GM12878 (cell line): ENCODE measurements at regions not wholly inside any gene's neighbourhood (a gene's known extent, or its start where the extent isn't known, plus 50 kb on each side); places are given as distances from the start of the nearest gene placed in this dataset.

Source experiments
- ATAC-seq: fragments of 200-7000 bp; cut with Tn5 transposase; 3 replicates; pipeline ENCODE4 v1.9.1; 2020; ENCODE audit warnings: mild to moderate bottlenecking, moderate library complexity
- BruUV-seq: library from RNA; stranded (reverse); fragments of 400-500 nt; replicated peaks from 2 replicates; lab custom pipeline; 2021; lab: Mats Ljungman, UMichigan
- CTCF ChIA-PET: fragments of 300-600 bp; sonication (Branson Sonifier 250); formaldehyde crosslinking; extraction: SDS; loops from one replicate; lab custom pipeline; 2021; ENCODE audit warnings: inconsistent platforms; lab: Yijun Ruan, JAX
- POLR2A ChIA-PET: fragments of 350-600 bp; formaldehyde crosslinking; extraction: SDS; loops from one replicate; lab custom pipeline; 2021; ENCODE audit warnings: inconsistent platforms; lab: Charles Lee
- RAD21 ChIA-PET: fragments of 300-600 bp; sonication (Branson Sonifier 250); formaldehyde crosslinking; loops from one replicate; lab custom pipeline; 2023; ENCODE audit warnings: antibody characterized with exemption; ENCODE audit not compliant: unreplicated experiment; lab: Charles Lee
- SMC1A ChIA-PET: fragments of 300-600 bp; sonication (Branson Sonifier 250); formaldehyde crosslinking; loops from one replicate; lab custom pipeline; 2023; ENCODE audit not compliant: unreplicated experiment, uncharacterized antibody; lab: Charles Lee
- DNase-seq: peaks from one replicate; pipeline ENCODE4 v3.0.0-alpha.2; 2011; ENCODE audit warnings: low read depth, low spot score
- FAIRE-seq: peaks from 3 replicates; lab custom pipeline; 2011; peaks lifted over from hg19 to GRCh38; lab: Jason Lieb, UNC
- H2AFZ ChIP-seq: 2 replicates; pipeline ENCODE4 v1.6.0; 2011; ENCODE audit warnings: low read depth, low read length, control low read depth; ENCODE audit not compliant: control insufficient read depth
- H3K27ac ChIP-seq: 2 replicates; pipeline ENCODE4 v1.5.1; 2011; ENCODE audit warnings: control low read depth; ENCODE audit not compliant: control insufficient read depth, insufficient read depth
- H3K27me3 ChIP-seq, 2 experiments: replicated peaks in 1 of 2; 2 replicates each; pipeline versions ENCODE4 v1.6.0 to v1.6.1; 2011; ENCODE audit warnings: low read length in 1 of 2; ENCODE audit not compliant: control insufficient read depth in 2 of 2, insufficient read depth in 2 of 2
- H3K36me3 ChIP-seq, 2 experiments: 2 replicates each; pipeline ENCODE4 v1.5.1; 2011; ENCODE audit warnings: low read length in 1 of 2; ENCODE audit not compliant: control insufficient read depth in 2 of 2, insufficient read depth in 2 of 2
- H3K4me1 ChIP-seq: 2 replicates; pipeline ENCODE4 v1.6.1; 2011; ENCODE audit warnings: mild to moderate bottlenecking, low read length, moderate library complexity, mixed read lengths; ENCODE audit not compliant: control insufficient read depth, insufficient read depth
- H3K4me2 ChIP-seq: 2 replicates; pipeline ENCODE4 v1.6.0; 2011; ENCODE audit warnings: control low read depth; ENCODE audit not compliant: control insufficient read depth, insufficient read depth
- H3K4me3 ChIP-seq: fragments of 200-600 bp; sonication (generic); 2 replicates; pipeline ENCODE4 v1.5.1; 2016
- H3K79me2 ChIP-seq: 2 replicates; pipeline ENCODE4 v1.6.0; 2011; ENCODE audit warnings: low read length; ENCODE audit not compliant: control insufficient read depth, insufficient read depth
- H3K9ac ChIP-seq: 2 replicates; pipeline ENCODE4 v1.8.0; 2011; ENCODE audit warnings: low read length, control low read depth, mixed read lengths; ENCODE audit not compliant: control insufficient read depth, insufficient read depth
- H3K9me3 ChIP-seq: replicated peaks from 3 replicates; pipeline ENCODE4 v1.5.1; 2011; ENCODE audit warnings: mild to moderate bottlenecking, low read length; ENCODE audit not compliant: control insufficient read depth, insufficient read depth
- H4K20me1 ChIP-seq: 2 replicates; pipeline ENCODE4 v1.6.0; 2011; ENCODE audit not compliant: control insufficient read depth, insufficient read depth
- BHLHE40 ChIP-seq, 2 experiments: fragments of 450-650 bp in 1 of 2; IDR thresholded peaks; 2 replicates each; pipeline ENCODE4 v1.6.1; 2011 to 2017; ENCODE audit warnings: low read depth in 2 of 2, borderline replicate concordance in 1 of 2, improper control_type of control experiment in 1 of 2, low read length in 1 of 2, mild to moderate bottlenecking in 1 of 2
- BMI1 ChIP-seq: fragments of 450-650 bp; IDR thresholded peaks from 2 replicates; pipeline ENCODE4 v1.6.1; 2016; ENCODE audit warnings: mild to moderate bottlenecking, moderate library complexity, borderline replicate concordance
- GATAD2B ChIP-seq: fragments of 450-650 bp; conservative IDR thresholded peaks from 2 replicates; pipeline ENCODE4 v1.6.1; 2017; ENCODE audit warnings: low read depth, mild to moderate bottlenecking, moderate library complexity
- JUNB ChIP-seq: IDR thresholded peaks from 2 replicates; pipeline ENCODE4 v1.6.1; 2016; ENCODE audit warnings: antibody characterized with exemption, mild to moderate bottlenecking
- NFIC ChIP-seq: IDR thresholded peaks from 2 replicates; pipeline ENCODE4 v1.6.1; 2012; ENCODE audit warnings: low read depth, mild to moderate bottlenecking, inconsistent platforms, low read length, moderate library complexity
- NFXL1 ChIP-seq: fragments of 450-650 bp; IDR thresholded peaks from 2 replicates; pipeline ENCODE4 v1.6.1; 2017; ENCODE audit warnings: antibody characterized with exemption, mild to moderate bottlenecking, borderline replicate concordance
- NR2C2 ChIP-seq: IDR thresholded peaks from 2 replicates; pipeline ENCODE4 v1.6.1; 2011; ENCODE audit warnings: borderline replicate concordance, low read depth; ENCODE audit not compliant: control insufficient read depth, insufficient read length
- SMARCA5 ChIP-seq: fragments of 450-650 bp; IDR thresholded peaks from 2 replicates; pipeline ENCODE4 v1.6.1; 2017; ENCODE audit warnings: mild to moderate bottlenecking
- TBL1XR1 ChIP-seq: IDR thresholded peaks from 2 replicates; pipeline ENCODE4 v1.6.1; 2012; ENCODE audit warnings: low read depth, low read length, improper control_type of control experiment
- WGBS: methylation state at CpG from one replicate; pipeline ENCODE4 v1.1.6; 2016; ENCODE audit warnings: low lambda C conversion rate; ENCODE audit not compliant: insufficient replicate concordance, insufficient coverage; ENCODE audit errors: missing lambda C conversion rate; 5-methylcytosine and 5-hydroxymethylcytosine counted together
- in situ Hi-C: fragments of 300-500 bp; cut with MboI; formaldehyde crosslinking; loops from 9 replicates; pipeline ENCODE4 v1.14.3; 2018; ENCODE audit warnings: mixed read lengths
- intact Hi-C: fragments of 100-400 bp; cut with micrococcal nuclease; formaldehyde crosslinking; loops from one replicate; pipeline ENCODE4 v1.14.2; 2022; ENCODE audit not compliant: unreplicated experiment
- TF ChIP-seq, protein P1 (sequence below): fragments of 450-650 bp; IDR thresholded peaks from 2 replicates; pipeline ENCODE4 v1.6.1; 2017; ENCODE audit warnings: borderline replicate concordance
- TF ChIP-seq, protein P2 (sequence below): IDR thresholded peaks from 2 replicates; pipeline ENCODE4 v1.6.1; 2011; ENCODE audit warnings: borderline replicate concordance, low read depth, mild to moderate bottlenecking, moderate library complexity, low read length; ENCODE audit not compliant: insufficient read depth, poor library complexity, severe bottlenecking
- TF ChIP-seq, protein P3 (sequence below): fragments of 450-650 bp; IDR thresholded peaks from 2 replicates; pipeline ENCODE4 v1.6.1; 2014; ENCODE audit warnings: mild to moderate bottlenecking
- TF ChIP-seq, protein P4 (sequence below): fragments of 150-350 bp; IDR thresholded peaks from 2 replicates; pipeline ENCODE4 v1.6.1; 2014; ENCODE audit warnings: mild to moderate bottlenecking, low read depth, low read length
- TF ChIP-seq, protein P5 (sequence below): fragments of 450-650 bp; IDR thresholded peaks from 2 replicates; pipeline ENCODE4 v1.6.1; 2016; ENCODE audit warnings: mild to moderate bottlenecking, moderate library complexity, borderline replicate concordance

DNA sequence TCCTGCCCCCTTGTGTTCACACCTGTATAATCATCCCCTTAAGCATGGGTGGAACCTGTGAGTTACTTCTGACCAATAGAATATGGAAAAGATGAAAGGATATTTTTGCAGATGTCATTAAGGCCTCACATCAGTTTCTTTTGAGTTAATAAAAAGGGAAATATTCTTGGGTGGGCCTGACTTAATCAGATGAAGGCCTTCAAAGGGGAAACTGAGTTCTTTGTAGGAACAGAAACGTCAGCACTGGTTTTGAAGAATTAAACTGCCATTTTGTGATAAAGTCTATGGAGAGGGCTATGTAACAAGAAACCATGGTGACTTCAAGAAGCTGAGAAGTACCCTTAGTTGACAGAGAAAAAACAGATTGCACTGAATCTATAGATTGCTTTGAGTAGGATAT is 168.7 kb upstream of the CNTNAP4 start:
- Histone ChIP-seq H2AFZ (no peak overlapping the region), H3K79me2 (no peaks in the 10 kb centered on the region), H3K36me3 (no peaks in the 10 kb centered on the region), H3K27ac (no peak overlapping the region), H3K4me2 (no peak overlapping the region), H3K4me3 (no peak overlapping the region), H3K27me3 (no peaks in the 10 kb centered on the region), H3K4me1 (no peaks in the 10 kb centered on the region), H3K9ac (no peak overlapping the region), H3K9me3 (no peaks in the 10 kb centered on the region), H4K20me1 (no peaks in the 10 kb centered on the region)
- ChIA-PET SMC1A (no interaction called here), POLR2A (no interaction called here), CTCF (no interaction called here), RAD21 (no interaction called here)
- BruUV-seq: no TSS peak
- DNase-seq (no peak), ATAC-seq (no peak), FAIRE-seq (no peak)
- intact Hi-C loops: no loop called here
- 0% methylated on average over 1 of the region's 1 CpG for WGBS
- in situ Hi-C loops: no loop called here
- TF ChIP-seq, protein P1, sequence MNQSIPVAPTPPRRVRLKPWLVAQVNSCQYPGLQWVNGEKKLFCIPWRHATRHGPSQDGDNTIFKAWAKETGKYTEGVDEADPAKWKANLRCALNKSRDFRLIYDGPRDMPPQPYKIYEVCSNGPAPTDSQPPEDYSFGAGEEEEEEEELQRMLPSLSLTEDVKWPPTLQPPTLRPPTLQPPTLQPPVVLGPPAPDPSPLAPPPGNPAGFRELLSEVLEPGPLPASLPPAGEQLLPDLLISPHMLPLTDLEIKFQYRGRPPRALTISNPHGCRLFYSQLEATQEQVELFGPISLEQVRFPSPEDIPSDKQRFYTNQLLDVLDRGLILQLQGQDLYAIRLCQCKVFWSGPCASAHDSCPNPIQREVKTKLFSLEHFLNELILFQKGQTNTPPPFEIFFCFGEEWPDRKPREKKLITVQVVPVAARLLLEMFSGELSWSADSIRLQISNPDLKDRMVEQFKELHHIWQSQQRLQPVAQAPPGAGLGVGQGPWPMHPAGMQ: no peak
- TF ChIP-seq SMARCA5 (no peak), NFIC (no peak), JUNB (no peak), BMI1 (no peak), GATAD2B (no peak), BHLHE40 (IDR thresholded peaks at IDR 0.05; ENCODE audit: borderline replicate concordance in 1 of 2, low read depth in 2 of 2, low read length in 1 of 2) (no peak), NFXL1 (no peak), NR2C2 (no peak), TBL1XR1 (no peak)
- TF ChIP-seq, protein P2, sequence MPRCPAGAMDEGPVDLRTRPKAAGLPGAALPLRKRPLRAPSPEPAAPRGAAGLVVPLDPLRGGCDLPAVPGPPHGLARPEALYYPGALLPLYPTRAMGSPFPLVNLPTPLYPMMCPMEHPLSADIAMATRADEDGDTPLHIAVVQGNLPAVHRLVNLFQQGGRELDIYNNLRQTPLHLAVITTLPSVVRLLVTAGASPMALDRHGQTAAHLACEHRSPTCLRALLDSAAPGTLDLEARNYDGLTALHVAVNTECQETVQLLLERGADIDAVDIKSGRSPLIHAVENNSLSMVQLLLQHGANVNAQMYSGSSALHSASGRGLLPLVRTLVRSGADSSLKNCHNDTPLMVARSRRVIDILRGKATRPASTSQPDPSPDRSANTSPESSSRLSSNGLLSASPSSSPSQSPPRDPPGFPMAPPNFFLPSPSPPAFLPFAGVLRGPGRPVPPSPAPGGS: no peak
- TF ChIP-seq, protein P3, sequence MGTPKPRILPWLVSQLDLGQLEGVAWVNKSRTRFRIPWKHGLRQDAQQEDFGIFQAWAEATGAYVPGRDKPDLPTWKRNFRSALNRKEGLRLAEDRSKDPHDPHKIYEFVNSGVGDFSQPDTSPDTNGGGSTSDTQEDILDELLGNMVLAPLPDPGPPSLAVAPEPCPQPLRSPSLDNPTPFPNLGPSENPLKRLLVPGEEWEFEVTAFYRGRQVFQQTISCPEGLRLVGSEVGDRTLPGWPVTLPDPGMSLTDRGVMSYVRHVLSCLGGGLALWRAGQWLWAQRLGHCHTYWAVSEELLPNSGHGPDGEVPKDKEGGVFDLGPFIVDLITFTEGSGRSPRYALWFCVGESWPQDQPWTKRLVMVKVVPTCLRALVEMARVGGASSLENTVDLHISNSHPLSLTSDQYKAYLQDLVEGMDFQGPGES: no peak
- TF ChIP-seq, protein P4, sequence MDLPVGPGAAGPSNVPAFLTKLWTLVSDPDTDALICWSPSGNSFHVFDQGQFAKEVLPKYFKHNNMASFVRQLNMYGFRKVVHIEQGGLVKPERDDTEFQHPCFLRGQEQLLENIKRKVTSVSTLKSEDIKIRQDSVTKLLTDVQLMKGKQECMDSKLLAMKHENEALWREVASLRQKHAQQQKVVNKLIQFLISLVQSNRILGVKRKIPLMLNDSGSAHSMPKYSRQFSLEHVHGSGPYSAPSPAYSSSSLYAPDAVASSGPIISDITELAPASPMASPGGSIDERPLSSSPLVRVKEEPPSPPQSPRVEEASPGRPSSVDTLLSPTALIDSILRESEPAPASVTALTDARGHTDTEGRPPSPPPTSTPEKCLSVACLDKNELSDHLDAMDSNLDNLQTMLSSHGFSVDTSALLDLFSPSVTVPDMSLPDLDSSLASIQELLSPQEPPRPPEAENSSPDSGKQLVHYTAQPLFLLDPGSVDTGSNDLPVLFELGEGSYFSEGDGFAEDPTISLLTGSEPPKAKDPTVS: no peak
- TF ChIP-seq, protein P5, sequence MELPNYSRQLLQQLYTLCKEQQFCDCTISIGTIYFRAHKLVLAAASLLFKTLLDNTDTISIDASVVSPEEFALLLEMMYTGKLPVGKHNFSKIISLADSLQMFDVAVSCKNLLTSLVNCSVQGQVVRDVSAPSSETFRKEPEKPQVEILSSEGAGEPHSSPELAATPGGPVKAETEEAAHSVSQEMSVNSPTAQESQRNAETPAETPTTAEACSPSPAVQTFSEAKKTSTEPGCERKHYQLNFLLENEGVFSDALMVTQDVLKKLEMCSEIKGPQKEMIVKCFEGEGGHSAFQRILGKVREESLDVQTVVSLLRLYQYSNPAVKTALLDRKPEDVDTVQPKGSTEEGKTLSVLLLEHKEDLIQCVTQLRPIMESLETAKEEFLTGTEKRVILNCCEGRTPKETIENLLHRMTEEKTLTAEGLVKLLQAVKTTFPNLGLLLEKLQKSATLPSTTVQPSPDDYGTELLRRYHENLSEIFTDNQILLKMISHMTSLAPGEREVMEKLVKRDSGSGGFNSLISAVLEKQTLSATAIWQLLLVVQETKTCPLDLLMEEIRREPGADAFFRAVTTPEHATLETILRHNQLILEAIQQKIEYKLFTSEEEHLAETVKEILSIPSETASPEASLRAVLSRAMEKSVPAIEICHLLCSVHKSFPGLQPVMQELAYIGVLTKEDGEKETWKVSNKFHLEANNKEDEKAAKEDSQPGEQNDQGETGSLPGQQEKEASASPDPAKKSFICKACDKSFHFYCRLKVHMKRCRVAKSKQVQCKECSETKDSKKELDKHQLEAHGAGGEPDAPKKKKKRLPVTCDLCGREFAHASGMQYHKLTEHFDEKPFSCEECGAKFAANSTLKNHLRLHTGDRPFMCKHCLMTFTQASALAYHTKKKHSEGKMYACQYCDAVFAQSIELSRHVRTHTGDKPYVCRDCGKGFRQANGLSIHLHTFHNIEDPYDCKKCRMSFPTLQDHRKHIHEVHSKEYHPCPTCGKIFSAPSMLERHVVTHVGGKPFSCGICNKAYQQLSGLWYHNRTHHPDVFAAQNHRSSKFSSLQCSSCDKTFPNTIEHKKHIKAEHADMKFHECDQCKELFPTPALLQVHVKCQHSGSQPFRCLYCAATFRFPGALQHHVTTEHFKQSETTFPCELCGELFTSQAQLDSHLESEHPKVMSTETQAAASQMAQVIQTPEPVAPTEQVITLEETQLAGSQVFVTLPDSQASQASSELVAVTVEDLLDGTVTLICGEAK: no peak
